ENCODE measurements at regions not wholly inside any gene's neighbourhood (a gene's known extent, or its start where the extent isn't known, plus 50 kb on each side); places are given as distances from the start of the nearest gene placed in this dataset.

GRCh38 chr3:31157047-31157694, 262.7 kb upstream of the GADL1 start:
- DNase-seq: no peak

- no peak for DNase-seq
These were observed 263.6 kb upstream of the GADL1 start for GRCh38 chr3:31157893-31158620.

DNA sequence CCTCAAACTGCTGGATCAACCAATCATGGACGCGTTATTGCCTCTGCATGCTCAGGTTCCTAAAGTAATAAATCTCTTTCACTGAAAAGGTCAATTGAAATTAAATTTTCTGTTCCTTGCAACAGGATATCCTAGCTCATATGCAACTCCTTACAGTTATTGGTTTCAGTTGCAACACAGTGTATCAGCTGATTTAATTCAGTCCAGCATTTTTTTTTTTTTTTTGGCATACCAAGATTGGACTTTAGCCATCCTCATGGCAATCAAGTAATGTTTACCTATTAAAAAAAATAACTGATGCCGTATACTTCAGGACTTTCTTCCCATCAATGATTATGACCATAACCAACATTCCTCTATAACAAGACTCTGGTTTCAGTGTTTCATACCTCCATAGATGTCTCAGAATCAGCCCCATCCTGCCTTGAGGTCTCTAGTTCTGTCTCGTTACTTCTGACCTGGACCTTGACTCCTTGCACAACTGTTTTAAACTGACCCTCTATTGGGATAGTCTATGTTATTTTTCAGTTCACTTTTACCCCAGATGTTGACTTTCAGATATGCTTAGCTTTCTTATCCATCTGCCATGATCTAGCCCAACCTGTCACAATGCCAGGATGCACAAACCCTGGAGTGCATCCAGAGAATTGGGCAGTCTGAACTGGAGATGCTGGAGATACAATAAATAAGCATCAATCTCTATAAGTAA, 265.0 kb upstream of the GADL1 start:
- no peak for DNase-seq

DNA sequence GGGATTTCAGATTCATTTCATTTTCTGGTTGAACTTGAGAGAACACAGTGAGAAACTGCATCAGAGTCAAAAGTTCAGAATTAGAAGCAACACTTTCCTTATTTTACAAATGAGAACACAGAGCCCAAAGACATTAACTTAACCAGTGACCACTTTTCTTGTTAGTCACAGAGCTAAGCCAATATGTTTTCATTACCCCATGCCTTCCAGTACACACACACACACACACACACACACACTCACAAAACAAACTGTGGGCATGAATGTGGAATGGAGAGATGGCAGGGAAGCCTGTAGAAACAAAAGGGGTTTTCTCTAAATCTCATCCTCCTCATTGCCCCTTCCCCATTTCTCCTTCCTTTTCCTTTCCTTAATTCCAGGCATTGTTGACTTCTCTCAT, 267.4 kb upstream of the GADL1 start:
- DNase-seq: no peak

DNA sequence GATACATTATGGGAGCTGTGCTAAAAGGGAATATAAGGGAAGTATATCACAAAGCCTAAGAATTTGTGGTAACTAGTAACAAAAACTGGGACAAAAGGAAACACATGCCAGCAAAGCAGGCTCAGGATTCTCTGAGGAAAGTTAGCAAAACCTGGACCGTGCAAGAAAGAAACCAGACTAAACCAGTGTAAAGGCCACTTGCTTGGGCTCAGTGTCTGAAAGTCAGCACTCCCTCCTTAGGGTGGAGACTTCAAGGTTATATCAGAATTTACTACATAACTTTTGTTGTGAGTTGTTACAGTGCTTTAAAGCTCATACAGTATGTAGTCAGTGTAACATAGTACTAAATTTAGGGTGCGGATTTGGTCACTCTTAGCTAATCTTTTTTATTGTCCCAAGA, 269.9 kb upstream of the GADL1 start:
- no peak for DNase-seq

GRCh38 chr3:31165399-31165860, 271.0 kb upstream of the GADL1 start:
- DNase-seq: no peak

- no peak for DNase-seq
These were observed 271.9 kb upstream of the GADL1 start for GRCh38 chr3:31166249-31166885.

- no peak for DNase-seq
These were observed 273.2 kb upstream of the GADL1 start for GRCh38 chr3:31167666-31168065.

- no peak for DNase-seq
These were observed 276.6 kb upstream of the GADL1 start for GRCh38 chr3:31170932-31171670.

GRCh38 chr3:31172336-31172735, 277.9 kb upstream of the GADL1 start:
- no peak for DNase-seq

- no peak for DNase-seq
These were observed 278.8 kb upstream of the GADL1 start for GRCh38 chr3:31173118-31173718.

- no peak for DNase-seq
These were observed 279.6 kb upstream of the GADL1 start for GRCh38 chr3:31174079-31174478.

GRCh38 chr3:31176045-31176444, 281.6 kb upstream of the GADL1 start:
- DNase-seq: no peak

GRCh38 chr3:31178467-31178866, 284.0 kb upstream of the GADL1 start:
- DNase-seq: no peak

DNA sequence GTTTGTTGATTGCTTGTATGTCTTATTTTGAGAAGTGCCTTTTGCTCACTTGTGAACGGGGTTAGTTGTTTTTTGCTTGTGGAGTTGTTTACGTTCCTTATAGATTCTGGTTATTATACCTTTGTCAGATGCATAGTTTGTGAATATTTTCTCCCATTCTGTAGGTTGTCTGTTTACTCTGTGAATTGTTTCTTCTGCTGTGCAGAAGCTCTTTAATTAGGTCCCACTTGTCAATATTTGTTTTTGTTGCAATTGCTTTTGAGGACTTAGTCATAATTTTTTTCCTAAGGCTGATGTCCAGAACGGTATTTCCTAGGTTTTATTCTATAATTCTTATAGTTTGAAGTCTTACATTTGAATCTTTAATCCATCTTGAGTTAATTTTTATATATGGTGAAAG, 285.3 kb upstream of the GADL1 start:
- DNase-seq: no peak

- no peak for DNase-seq
These were observed 285.8 kb upstream of the GADL1 start for GRCh38 chr3:31180274-31180673.

DNA sequence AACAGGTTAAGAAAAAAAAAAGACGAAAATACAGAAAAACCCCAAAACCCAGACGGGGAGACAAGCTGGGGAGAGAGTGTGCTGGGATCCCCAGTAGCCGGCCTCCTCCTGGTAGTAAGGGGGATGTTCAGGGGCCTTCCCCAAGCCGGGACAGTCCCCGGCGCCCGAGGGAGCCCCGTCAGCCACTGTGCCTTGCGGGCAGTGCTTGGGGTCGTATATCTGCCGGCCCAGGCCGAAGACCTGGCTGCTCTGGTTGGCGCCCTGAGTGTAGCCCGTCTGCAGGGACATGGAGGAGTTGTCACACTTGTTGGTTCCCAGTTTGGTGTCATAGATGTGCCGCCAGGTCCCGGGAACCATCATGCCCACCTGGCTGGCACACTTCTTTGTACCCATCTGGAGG, 287.2 kb upstream of the GADL1 start:
- DNase-seq: no peak

GRCh38 chr3:31182661-31183060, 288.2 kb upstream of the GADL1 start:
- no peak for DNase-seq

DNA sequence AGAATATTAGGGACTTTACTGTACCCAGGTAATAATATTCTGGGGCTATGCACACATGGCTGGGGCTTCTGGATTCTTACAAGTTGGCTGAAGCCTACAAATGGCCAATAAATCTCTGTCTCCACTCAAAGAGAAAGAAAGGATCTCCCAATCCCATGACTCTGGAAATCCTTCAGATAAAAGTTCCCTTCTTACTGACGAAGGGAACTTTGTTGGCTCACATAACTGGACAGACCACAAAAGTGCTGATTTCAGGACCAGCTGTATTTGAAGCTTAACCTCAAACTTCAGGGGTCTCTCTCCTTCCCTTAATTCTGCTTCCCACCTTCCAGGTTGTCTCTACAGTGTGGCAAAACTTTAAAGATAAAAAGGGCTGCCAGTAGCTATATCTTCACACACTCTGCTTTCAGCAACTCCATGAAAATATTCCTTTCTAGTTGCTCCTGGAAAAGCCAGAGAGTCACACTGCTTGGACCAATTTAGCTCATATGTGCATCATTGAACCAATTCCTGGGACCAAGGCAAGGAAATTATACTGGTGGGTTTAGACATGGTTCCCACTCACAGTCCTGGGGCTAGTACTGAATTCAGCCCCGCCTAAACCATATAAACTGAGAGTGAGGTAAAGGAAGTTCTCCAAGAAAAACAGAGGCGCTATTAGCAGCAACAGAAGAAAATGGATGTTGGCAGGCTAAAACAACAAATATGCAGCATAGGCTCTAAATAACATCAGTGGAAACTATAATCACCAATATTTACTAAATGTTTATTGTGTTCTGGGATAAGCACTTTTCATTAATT, 290.0 kb upstream of the GADL1 start:
- no peak for DNase-seq

DNA sequence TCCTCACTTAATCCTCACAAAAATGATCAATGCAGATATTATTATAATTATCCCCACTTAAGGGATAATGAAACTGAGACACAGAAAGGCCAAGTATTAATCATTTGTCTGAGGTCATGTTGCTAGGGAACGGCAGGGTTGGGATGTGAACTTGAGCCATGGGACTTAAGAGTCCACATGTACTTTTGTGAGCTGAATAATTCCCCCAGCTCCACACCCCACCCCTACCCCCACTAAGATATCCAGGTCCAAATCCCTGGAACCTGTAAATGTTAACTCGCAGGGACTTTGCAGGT, 290.5 kb upstream of the GADL1 start:
- DNase-seq: no peak

DNA sequence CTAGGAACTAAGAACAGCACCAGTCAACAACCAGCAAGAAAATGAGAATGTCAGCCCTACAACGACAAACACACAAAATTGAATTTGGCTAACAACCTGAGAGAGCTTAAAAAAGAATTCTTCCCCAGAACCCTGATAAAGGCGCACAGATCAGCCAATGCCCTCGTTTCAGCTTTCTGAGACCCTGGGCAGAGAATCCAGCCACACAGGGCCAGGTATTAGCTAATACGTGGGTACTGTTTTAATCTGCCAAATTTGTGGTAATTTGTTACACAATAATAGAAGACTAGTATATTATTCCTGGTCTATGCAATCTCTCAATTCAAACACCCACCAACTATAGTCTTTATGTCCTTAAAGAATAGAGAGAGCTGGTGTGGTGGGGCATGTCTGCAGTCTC, 291.6 kb upstream of the GADL1 start:
- DNase-seq: no peak

DNA sequence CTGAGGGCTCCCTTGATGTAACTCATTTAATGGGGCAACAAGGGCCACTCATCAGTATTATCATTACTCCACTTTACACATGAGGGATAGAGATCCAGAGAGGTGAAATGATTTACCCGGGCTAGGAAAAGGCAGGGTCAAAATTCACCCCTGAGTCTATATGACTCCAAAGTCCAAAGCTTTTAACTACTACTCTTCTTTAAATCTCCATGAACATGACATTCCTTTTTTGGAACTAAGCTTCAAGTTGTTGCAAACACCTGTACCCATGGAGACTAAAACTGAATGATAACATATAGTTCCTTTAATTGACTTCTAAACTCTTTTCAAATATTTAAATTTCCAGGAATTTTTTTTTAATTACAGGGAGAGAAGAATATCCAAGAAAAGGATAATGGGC, 292.9 kb upstream of the GADL1 start:
- no peak for DNase-seq
